K562 (cell line): ENCODE measurements at regions not wholly inside any gene's neighbourhood (a gene's known extent, or its start where the extent isn't known, plus 50 kb on each side); places are given as distances from the start of the nearest gene placed in this dataset.

Experiments
- ATAC-seq: fragments of 200-7000 bp; cut with Tn5 transposase; 3 replicates; pipeline ENCODE4 v1.9.1; 2020; ENCODE audit warnings: moderate library complexity
- BruUV-seq: library from RNA; stranded (reverse); fragments of 400-500 nt; replicated peaks from 2 replicates; lab custom pipeline; 2021; lab: Mats Ljungman, UMichigan
- CTCF ChIA-PET: fragments of 300-600 bp; formaldehyde crosslinking; extraction: SDS; loops from one replicate; lab custom pipeline; 2021; ENCODE audit warnings: low intra/inter-chr PET ratio; lab: Yijun Ruan, JAX
- POLR2A ChIA-PET: fragments of 300-600, 350-650 bp; sonication (Branson Sonifier 250); formaldehyde crosslinking; extraction: SDS; loops from one replicate; lab custom pipeline; 2021; ENCODE audit warnings: antibody characterized with exemption, inconsistent platforms; lab: Yijun Ruan, JAX
- DNase-seq, 4 experiments: peaks; one replicate each; pipeline versions ENCODE4 v3.0.0 to v3.0.0-alpha.2; 2011 to 2018; ENCODE audit warnings: low spot score in 3 of 4, mixed read lengths in 3 of 4; ENCODE audit errors: extremely low read depth in 1 of 4
- FAIRE-seq: peaks from 2 replicates; lab custom pipeline; 2011; peaks lifted over from hg19 to GRCh38; lab: Jason Lieb, UNC
- H2AFZ ChIP-seq: 2 replicates; pipeline ENCODE4 v1.6.0; 2011; ENCODE audit warnings: low read depth, low read length, control low read depth, inconsistent platforms
- H3K27ac ChIP-seq: fragments of 200-600 bp; 3 replicates; pipeline ENCODE4 v1.8.0; 2011; ENCODE audit warnings: low read depth, mild to moderate bottlenecking, control low read depth, inconsistent platforms, low read length, moderate library complexity, mixed read lengths; ENCODE audit errors: extremely low read depth
- H3K27me3 ChIP-seq, 2 experiments: fragments of 300-600 bp in 1 of 2; 2 replicates in 1 of 2; 3 replicates in 1 of 2; pipeline versions ENCODE4 v1.6.0 to v1.8.0; 2011; ENCODE audit warnings: inconsistent platforms in 2 of 2, low read length in 2 of 2, mild to moderate bottlenecking in 1 of 2, mixed read lengths in 1 of 2, moderate library complexity in 1 of 2; ENCODE audit not compliant: control insufficient read depth in 2 of 2, insufficient read depth in 2 of 2
- H3K36me3 ChIP-seq: fragments of 300-600 bp; 3 replicates; pipeline ENCODE4 v1.8.0; 2011; ENCODE audit warnings: mild to moderate bottlenecking, low read length, inconsistent platforms; ENCODE audit not compliant: control insufficient read depth, insufficient read depth
- H3K4me1 ChIP-seq, 2 experiments: fragments of 200-600 bp in 1 of 2; replicated peaks in 1 of 2; 2 replicates in 1 of 2; 3 replicates in 1 of 2; pipeline versions ENCODE4 v1.5.1 to v1.8.0; 2011; ENCODE audit warnings: inconsistent platforms in 2 of 2, low read length in 2 of 2, mild to moderate bottlenecking in 1 of 2, mixed read lengths in 1 of 2, moderate library complexity in 1 of 2; ENCODE audit not compliant: control insufficient read depth in 2 of 2, insufficient read depth in 2 of 2
- H3K4me2 ChIP-seq: 2 replicates; pipeline ENCODE4 v1.6.1; 2011; ENCODE audit warnings: low read length, control low read depth, inconsistent platforms, mixed read lengths; ENCODE audit not compliant: insufficient read depth
- H3K4me3 ChIP-seq: fragments of 200-600 bp; sonication (generic), shearing (Covaris generic); 2 replicates; pipeline ENCODE4 v1.5.1; 2016; ENCODE audit warnings: control low read depth, inconsistent platforms
- H3K79me2 ChIP-seq: fragments of 200-600 bp; 3 replicates; pipeline ENCODE4 v1.8.0; 2011; ENCODE audit warnings: low read length, inconsistent platforms; ENCODE audit not compliant: control insufficient read depth, insufficient read depth
- H3K9ac ChIP-seq, 2 experiments: 2 replicates each; pipeline versions ENCODE4 v1.6.0 to v1.6.1; 2011; ENCODE audit warnings: low read depth in 2 of 2, low read length in 2 of 2, control low read depth in 1 of 2, inconsistent platforms in 1 of 2, mild to moderate bottlenecking in 1 of 2, mixed read lengths in 1 of 2; ENCODE audit not compliant: insufficient read depth in 1 of 2
- H3K9me1 ChIP-seq: one replicate; pipeline ENCODE4 v1.6.0; 2011; ENCODE audit warnings: inconsistent platforms, mild to moderate bottlenecking, low read length, moderate library complexity; ENCODE audit not compliant: control insufficient read depth, insufficient read depth
- H3K9me3 ChIP-seq: replicated peaks from 2 replicates; pipeline ENCODE4 v1.5.1; 2011; ENCODE audit warnings: low read depth, low read length, inconsistent platforms; ENCODE audit not compliant: control insufficient read depth, insufficient read depth
- H4K20me1 ChIP-seq: replicated peaks from 2 replicates; pipeline ENCODE4 v1.6.1; 2011; ENCODE audit warnings: low read length, inconsistent platforms, mixed read lengths; ENCODE audit not compliant: control insufficient read depth, insufficient read depth
- ARID1B ChIP-seq: fragments of 450-650 bp; IDR thresholded peaks from 2 replicates; pipeline ENCODE4 v1.6.1; 2016; ENCODE audit warnings: antibody characterized with exemption, mild to moderate bottlenecking, inconsistent platforms
- CHD4 ChIP-seq: fragments of 200-600 bp; sonication (generic); IDR thresholded peaks from 3 replicates; pipeline ENCODE4 v1.6.1; 2012; ENCODE audit warnings: low read depth, mild to moderate bottlenecking, mixed read lengths, low read length, inconsistent platforms; ENCODE audit not compliant: insufficient read depth, insufficient replicate concordance, poor library complexity, severe bottlenecking
- MCM5 ChIP-seq: fragments of 450-650 bp; IDR thresholded peaks from 2 replicates; pipeline ENCODE4 v1.6.1; 2016; ENCODE audit warnings: low read depth
- MECOM ChIP-seq: fragments of 250-450 bp; sonication (Bioruptor Pico); IDR thresholded peaks from 2 replicates; pipeline ENCODE4 v1.8.0; 2022; ENCODE audit warnings: inconsistent platforms
- RBM14 ChIP-seq: fragments of 200-400 bp; formaldehyde crosslinking; IDR thresholded peaks from 2 replicates; pipeline ENCODE4 v1.6.1; 2018; ENCODE audit warnings: low read depth, mild to moderate bottlenecking, low read length, moderate library complexity, borderline replicate concordance; ENCODE audit not compliant: insufficient read depth
- RFX7 ChIP-seq: fragments of 250-450 bp; sonication (Bioruptor Pico); IDR thresholded peaks from 2 replicates; pipeline ENCODE4 v1.5.1; 2021; ENCODE audit warnings: mild to moderate bottlenecking
- SOX6 ChIP-seq: fragments of 450-650 bp; IDR thresholded peaks from 2 replicates; pipeline ENCODE4 v1.6.1; 2014; ENCODE audit warnings: mild to moderate bottlenecking
- XRCC4 ChIP-seq: IDR thresholded peaks from one replicate; pipeline ENCODE4 v1.6.1; 2011; ENCODE audit not compliant: insufficient read depth, insufficient read length; ENCODE audit errors: extremely low read depth
- ZBTB8A ChIP-seq: fragments of 450-650 bp; IDR thresholded peaks from 2 replicates; pipeline ENCODE4 v1.6.1; 2018; ENCODE audit warnings: mild to moderate bottlenecking, moderate library complexity; ENCODE audit not compliant: partially characterized antibody
- ZNF384 ChIP-seq: IDR thresholded peaks from 2 replicates; pipeline ENCODE4 v1.6.1; 2012; ENCODE audit warnings: low read depth, low read length, improper control_type of control experiment
- ZNF561 ChIP-seq: fragments of 450-650 bp; formaldehyde crosslinking; conservative IDR thresholded peaks from 2 replicates; pipeline ENCODE4 v1.4.0; 2020; ENCODE audit warnings: mild to moderate bottlenecking, moderate library complexity
- ZNF830 ChIP-seq: fragments of 250-450 bp; sonication (Bioruptor Pico); IDR thresholded peaks from 2 replicates; pipeline ENCODE4 v1.5.0; 2021; ENCODE audit warnings: mild to moderate bottlenecking
- WGBS: fragments of 100-300 bp; shearing (Covaris generic); methylation state at CpG from one replicate; pipeline ENCODE4 v1.1.6; 2016; ENCODE audit warnings: low coverage, mixed read lengths; ENCODE audit not compliant: insufficient coverage; ENCODE audit errors: missing lambda C conversion rate; 5-methylcytosine and 5-hydroxymethylcytosine counted together
- in situ Hi-C: fragments of 300-500 bp; cut with MboI; formaldehyde crosslinking; loops from 4 replicates; pipeline ENCODE4 v1.15.0; 2018; ENCODE audit warnings: inconsistent platforms, mixed read lengths
- intact Hi-C: fragments of 100-400 bp; cut with micrococcal nuclease; formaldehyde crosslinking; loops from 2 replicates; pipeline ENCODE4 v1.14.2; 2022
- TF ChIP-seq, protein P1 (sequence below): fragments of 450-650 bp; formaldehyde crosslinking; IDR thresholded peaks from 2 replicates; pipeline ENCODE4 v1.4.0; 2020; ENCODE audit warnings: mild to moderate bottlenecking, moderate library complexity
- TF ChIP-seq, protein P2 (sequence below): sonication (generic); formaldehyde crosslinking; IDR thresholded peaks from 2 replicates; pipeline ENCODE4 v1.4.0; 2020; ENCODE audit warnings: mild to moderate bottlenecking, missing genetic modification reagents

DNA sequence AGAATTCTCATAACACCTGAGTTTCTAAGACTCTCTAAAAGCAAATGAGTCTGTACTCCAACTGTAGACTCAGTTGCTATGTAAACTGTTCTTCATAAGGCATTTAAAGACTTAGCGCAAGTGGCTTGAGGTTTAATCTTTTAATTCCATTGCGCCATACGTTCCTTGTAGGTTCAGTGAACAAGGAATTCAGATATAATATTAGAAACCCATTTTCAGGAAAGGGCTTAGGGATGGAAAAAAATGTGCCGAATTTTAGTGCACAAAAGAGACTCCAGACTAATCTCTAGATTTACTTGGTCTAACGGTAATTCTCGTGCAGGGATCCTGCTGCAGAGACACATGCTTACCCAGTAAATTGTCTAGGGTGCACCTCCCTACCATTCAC, 268.9 kb upstream of the TANK start:
- TF ChIP-seq RBM14, result no peak
- no peak for TF ChIP-seq MECOM (CRISPR knock-in tag)
- TF ChIP-seq, protein P1, sequence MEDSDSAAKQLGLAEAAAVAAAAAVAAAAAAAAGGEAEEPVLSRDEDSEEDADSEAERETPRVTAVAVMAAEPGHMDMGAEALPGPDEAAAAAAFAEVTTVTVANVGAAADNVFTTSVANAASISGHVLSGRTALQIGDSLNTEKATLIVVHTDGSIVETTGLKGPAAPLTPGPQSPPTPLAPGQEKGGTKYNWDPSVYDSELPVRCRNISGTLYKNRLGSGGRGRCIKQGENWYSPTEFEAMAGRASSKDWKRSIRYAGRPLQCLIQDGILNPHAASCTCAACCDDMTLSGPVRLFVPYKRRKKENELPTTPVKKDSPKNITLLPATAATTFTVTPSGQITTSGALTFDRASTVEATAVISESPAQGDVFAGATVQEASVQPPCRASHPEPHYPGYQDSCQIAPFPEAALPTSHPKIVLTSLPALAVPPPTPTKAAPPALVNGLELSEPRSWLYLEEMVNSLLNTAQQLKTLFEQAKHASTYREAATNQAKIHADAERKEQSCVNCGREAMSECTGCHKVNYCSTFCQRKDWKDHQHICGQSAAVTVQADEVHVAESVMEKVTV (CRISPR knock-in tag), result no peak
- no peak for TF ChIP-seq ZNF384
- no peak for TF ChIP-seq RFX7 (CRISPR knock-in tag)
- no peak for TF ChIP-seq SOX6
- no peak for TF ChIP-seq MCM5
- no peak for TF ChIP-seq ZBTB8A
- TF ChIP-seq CHD4, result no peak
- no peak for TF ChIP-seq ARID1B
- no peak for TF ChIP-seq XRCC4
- no peak for TF ChIP-seq ZNF830 (CRISPR knock-in tag)
- TF ChIP-seq ZNF561 (CRISPR knock-in tag), result no peak
- TF ChIP-seq, protein P2, sequence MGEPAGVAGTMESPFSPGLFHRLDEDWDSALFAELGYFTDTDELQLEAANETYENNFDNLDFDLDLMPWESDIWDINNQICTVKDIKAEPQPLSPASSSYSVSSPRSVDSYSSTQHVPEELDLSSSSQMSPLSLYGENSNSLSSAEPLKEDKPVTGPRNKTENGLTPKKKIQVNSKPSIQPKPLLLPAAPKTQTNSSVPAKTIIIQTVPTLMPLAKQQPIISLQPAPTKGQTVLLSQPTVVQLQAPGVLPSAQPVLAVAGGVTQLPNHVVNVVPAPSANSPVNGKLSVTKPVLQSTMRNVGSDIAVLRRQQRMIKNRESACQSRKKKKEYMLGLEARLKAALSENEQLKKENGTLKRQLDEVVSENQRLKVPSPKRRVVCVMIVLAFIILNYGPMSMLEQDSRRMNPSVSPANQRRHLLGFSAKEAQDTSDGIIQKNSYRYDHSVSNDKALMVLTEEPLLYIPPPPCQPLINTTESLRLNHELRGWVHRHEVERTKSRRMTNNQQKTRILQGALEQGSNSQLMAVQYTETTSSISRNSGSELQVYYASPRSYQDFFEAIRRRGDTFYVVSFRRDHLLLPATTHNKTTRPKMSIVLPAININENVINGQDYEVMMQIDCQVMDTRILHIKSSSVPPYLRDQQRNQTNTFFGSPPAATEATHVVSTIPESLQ (CRISPR knock-in tag), result no peak
- Histone ChIP-seq H3K27ac (no peak overlapping the region), H3K9me3 (no peaks in the 10 kb centered on the region), H3K79me2 (no peaks in the 10 kb centered on the region), H3K4me2 (no peak overlapping the region), H2AFZ (no peak overlapping the region), H4K20me1 (no peaks in the 10 kb centered on the region), H3K4me3 (no peak overlapping the region), H3K27me3 (no peaks in the 10 kb centered on the region), H3K9ac (no peak overlapping the region), H3K4me1 (no peaks in the 10 kb centered on the region), H3K9me1 (no peaks in the 10 kb centered on the region), H3K36me3 (no peaks in the 10 kb centered on the region)
- in situ Hi-C loops, result no loop called here
- DNase-seq (no peak), FAIRE-seq (no peak), ATAC-seq (no peak)
- POLR2A ChIA-PET, result no interaction called here
- 2% methylated on average over 6 of the region's 6 CpGs for WGBS
- intact Hi-C loops, result no loop called here
- no TSS peak for BruUV-seq
- CTCF ChIA-PET, result no interaction called here
